Coronary artery (tissue), 2 donors: ENCODE measurements at regions not wholly inside any gene's neighbourhood (a gene's known extent, or its start where the extent isn't known, plus 50 kb on each side); places are given as distances from the start of the nearest gene placed in this dataset.

Experiments
- DNase-seq: peaks from one replicate; pipeline ENCODE4 v3.0.0-alpha.2; 2017; ENCODE audit warnings: low spot score
- H3K27ac ChIP-seq, 2 donors: fragments of 200-600 bp; sonication (generic); one replicate each; pipeline ENCODE4 v1.5.1; 2016 to 2019
- H3K4me3 ChIP-seq: fragments of 200-600 bp; sonication (generic); 2 replicates; pipeline ENCODE4 v1.5.1; 2016; ENCODE audit warnings: mild to moderate bottlenecking, moderate library complexity
- CTCF ChIP-seq: fragments of 200-600 bp; sonication (generic); IDR thresholded peaks from one replicate; pipeline ENCODE4 v1.5.1; 2019; ENCODE audit warnings: antibody characterized with exemption

- Histone ChIP-seq H3K4me3 (no peak overlapping the region), H3K27ac (no peak overlapping the region)
- DNase-seq, result no peak
- no peak for TF ChIP-seq CTCF
These were observed 164.6 kb upstream of the GRM3 start for GRCh38 chr7:86479144-86479543.

- no peak for TF ChIP-seq CTCF
- no peak overlapping the region for H3K4me3 ChIP-seq
- no peak for DNase-seq
These were observed 166.3 kb upstream of the GRM3 start for GRCh38 chr7:86477343-86477935.

GRCh38 chr7:86470763-86471162, 172.9 kb upstream of the GRM3 start:
- DNase-seq, result no peak
- TF ChIP-seq CTCF, result no peak
- no peak overlapping the region for H3K4me3 ChIP-seq
- no peak overlapping the region for H3K27ac ChIP-seq

More at GRCh38 chr7:86477343-86477935, 166.3 kb upstream of the GRM3 start:
- H3K27ac ChIP-seq, result no peak overlapping the region

GRCh38 chr7:86469680-86470295, 173.9 kb upstream of the GRM3 start:
- Histone ChIP-seq H3K27ac (no peak overlapping the region), H3K4me3 (no peak overlapping the region)
- TF ChIP-seq CTCF, result no peak
- no peak for DNase-seq

- H3K27ac ChIP-seq, result no peak overlapping the region
- H3K4me3 ChIP-seq, result no peak overlapping the region
- no peak for TF ChIP-seq CTCF
- no peak for DNase-seq
These were observed 189.0 kb upstream of the GRM3 start for GRCh38 chr7:86454753-86455152.

GRCh38 chr7:86453454-86453853, 190.3 kb upstream of the GRM3 start:
- no peak for DNase-seq
- H3K4me3 ChIP-seq, result no peak overlapping the region
- no peak for TF ChIP-seq CTCF
- no peak overlapping the region for H3K27ac ChIP-seq

- DNase-seq, result no peak
- Histone ChIP-seq H3K4me3 (no peak overlapping the region), H3K27ac (no peak overlapping the region)
- no peak for TF ChIP-seq CTCF
These were observed 194.9 kb upstream of the GRM3 start for GRCh38 chr7:86448856-86449255.
